IPS-NIHi11 (cell line): ENCODE measurements at regions not wholly inside any gene's neighbourhood (a gene's known extent, or its start where the extent isn't known, plus 50 kb on each side); places are given as distances from the start of the nearest gene placed in this dataset.

Experiments used
- DNase-seq: peaks from one replicate; pipeline ENCODE4 v3.0.0; 2012; ENCODE audit warnings: mixed read lengths, low spot score

- no peak for DNase-seq
These were observed 85.3 kb downstream of the MATN1 start for GRCh38 chr1:30638086-30638485.

- no peak for DNase-seq
These were observed 86.0 kb downstream of the MATN1 start for GRCh38 chr1:30637183-30637980.

- no peak for DNase-seq
These were observed 86.8 kb downstream of the MATN1 start for GRCh38 chr1:30636621-30637020.

- DNase-seq = no peak
These were observed 87.9 kb downstream of the MATN1 start for GRCh38 chr1:30635391-30635975.

GRCh38 chr1:30634507-30634906 lies 88.9 kb downstream of the MATN1 start:
- no peak for DNase-seq

GRCh38 chr1:30633294-30633693 lies 90.1 kb downstream of the MATN1 start:
- DNase-seq = no peak

GRCh38 chr1:30632481-30632880 lies 90.9 kb downstream of the MATN1 start:
- no peak for DNase-seq

GRCh38 chr1:30631700-30632099 lies 91.7 kb downstream of the MATN1 start:
- no peak for DNase-seq

- DNase-seq = no peak
These were observed 93.9 kb downstream of the MATN1 start for GRCh38 chr1:30629501-30629900.

- no peak for DNase-seq
These were observed 95.4 kb downstream of the MATN1 start for GRCh38 chr1:30627994-30628393.

GRCh38 chr1:30627206-30627605 lies 96.2 kb downstream of the MATN1 start:
- DNase-seq = no peak

GRCh38 chr1:30623431-30623830 lies 100.0 kb downstream of the MATN1 start:
- DNase-seq = no peak

- no peak for DNase-seq
These were observed 103.8 kb downstream of the MATN1 start for GRCh38 chr1:30619619-30620018.

- no peak for DNase-seq
These were observed 105.0 kb downstream of the MATN1 start for GRCh38 chr1:30618335-30618747.

GRCh38 chr1:30616759-30617158 lies 106.6 kb downstream of the MATN1 start:
- DNase-seq = no peak

GRCh38 chr1:30615816-30616590 lies 107.4 kb downstream of the MATN1 start:
- DNase-seq = no peak

- DNase-seq = no peak
These were observed 108.1 kb downstream of the MATN1 start for GRCh38 chr1:30615076-30615795.

- DNase-seq = no peak
These were observed 110.2 kb downstream of the MATN1 start for GRCh38 chr1:30613188-30613587.

GRCh38 chr1:30612536-30613065 lies 110.8 kb downstream of the MATN1 start:
- DNase-seq = no peak

- DNase-seq = peak; percentile 60
These were observed 111.6 kb downstream of the MATN1 start for GRCh38 chr1:30611741-30612309.

GRCh38 chr1:30610917-30611316 lies 112.5 kb downstream of the MATN1 start:
- DNase-seq = no peak

GRCh38 chr1:30609999-30610345 lies 113.4 kb downstream of the MATN1 start:
- DNase-seq = no peak
